MM.1S (cell line): ENCODE measurements at regions not wholly inside any gene's neighbourhood (a gene's known extent, or its start where the extent isn't known, plus 50 kb on each side); places are given as distances from the start of the nearest gene placed in this dataset.

ENCODE experiments used
- DNase-seq: peaks from one replicate; pipeline ENCODE4 v3.0.0-alpha.2; 2015
- H2AFZ ChIP-seq: fragments of 300-600 bp; sonication (generic); 2 replicates; pipeline ENCODE4 v1.6.0; 2016; ENCODE audit warnings: antibody characterized with exemption, low read length
- H3F3A ChIP-seq: fragments of 300-600 bp; sonication (generic); 2 replicates; pipeline ENCODE4 v1.6.1; 2016; ENCODE audit warnings: mild to moderate bottlenecking, antibody characterized with exemption, low read length, moderate library complexity, mixed read lengths; ENCODE audit not compliant: insufficient read depth
- H3K27ac ChIP-seq: fragments of 300-600 bp; sonication (generic); 2 replicates; pipeline ENCODE4 v1.5.1; 2016; ENCODE audit warnings: mild to moderate bottlenecking, low read length
- H3K27me3 ChIP-seq: fragments of 300-600 bp; sonication (generic); replicated peaks from 2 replicates; pipeline ENCODE4 v1.6.0; 2016; ENCODE audit warnings: low read length; ENCODE audit not compliant: insufficient read depth
- H3K36me3 ChIP-seq: fragments of 300-600 bp; sonication (generic); replicated peaks from 2 replicates; pipeline ENCODE4 v1.6.1; 2016; ENCODE audit warnings: mild to moderate bottlenecking, low read length, mixed read lengths; ENCODE audit not compliant: insufficient read depth
- H3K4me1 ChIP-seq: fragments of 300-600 bp; sonication (generic); 2 replicates; pipeline ENCODE4 v1.6.1; 2016; ENCODE audit warnings: low read length, mixed read lengths
- H3K4me2 ChIP-seq: fragments of 300-600 bp; sonication (generic); 2 replicates; pipeline ENCODE4 v1.6.0; 2016; ENCODE audit warnings: low read depth, low read length
- H3K4me3 ChIP-seq: fragments of 300-600 bp; sonication (generic); 2 replicates; pipeline ENCODE4 v1.5.1; 2016; ENCODE audit warnings: low read length, mixed read lengths
- H3K79me2 ChIP-seq: fragments of 300-600 bp; sonication (generic); 2 replicates; pipeline ENCODE4 v1.6.1; 2016; ENCODE audit warnings: mixed run types, low read length, mixed read lengths
- H3K9ac ChIP-seq: fragments of 300-600 bp; sonication (generic); 2 replicates; pipeline ENCODE4 v1.6.1; 2016; ENCODE audit warnings: low read length, mixed read lengths
- H3K9me2 ChIP-seq: fragments of 300-600 bp; sonication (generic); replicated peaks from 2 replicates; pipeline ENCODE4 v1.6.1; 2016; ENCODE audit warnings: mild to moderate bottlenecking, low read length, mixed read lengths; ENCODE audit not compliant: insufficient read depth
- H3K9me3 ChIP-seq: fragments of 300-600 bp; sonication (generic); replicated peaks from 2 replicates; pipeline ENCODE4 v1.6.1; 2016; ENCODE audit warnings: mild to moderate bottlenecking, low read length, mixed read lengths; ENCODE audit not compliant: insufficient read depth
- H4K20me1 ChIP-seq: fragments of 300-600 bp; sonication (generic); 2 replicates; pipeline ENCODE4 v1.6.1; 2016; ENCODE audit warnings: mild to moderate bottlenecking, low read length, moderate library complexity, mixed read lengths; ENCODE audit not compliant: insufficient read depth
- CTCF ChIP-seq: fragments of 300-600 bp; sonication (generic); IDR thresholded peaks from 2 replicates; pipeline ENCODE4 v1.5.1; 2016; ENCODE audit warnings: antibody characterized with exemption, low read length, mixed read lengths
- EZH2 ChIP-seq: fragments of 300-600 bp; sonication (generic); optimal IDR thresholded peaks from 2 replicates; pipeline ENCODE3; 2017; ENCODE audit warnings: low read depth, mild to moderate bottlenecking, antibody characterized with exemption, low read length, mixed read lengths
- EZH2phosphoT487 ChIP-seq: fragments of 300-600 bp; sonication (generic); IDR thresholded peaks from 2 replicates; pipeline ENCODE4 v1.6.1; 2018; ENCODE audit warnings: antibody characterized with exemption, low read length

- H3K4me2 ChIP-seq: no peak overlapping the region
- H3K36me3 ChIP-seq: no peaks in the 10 kb centered on the region
- no peaks in the 10 kb centered on the region for H3K79me2 ChIP-seq
- no peak overlapping the region for H3K9ac ChIP-seq
- no peaks in the 10 kb centered on the region for H3K9me3 ChIP-seq
- H2AFZ ChIP-seq: no peak overlapping the region
- H3K27me3 ChIP-seq: peaks cover 48% of the 10 kb centered on the region; the same call in 1 of the 2 replicates
- H3K27ac ChIP-seq: no peak overlapping the region
- DNase-seq: no peak
- H4K20me1 ChIP-seq: no peaks in the 10 kb centered on the region
- H3K4me1 ChIP-seq: no peaks in the 10 kb centered on the region
- no peaks in the 10 kb centered on the region for H3K9me2 ChIP-seq
- H3F3A ChIP-seq: no peaks in the 10 kb centered on the region
- no peak overlapping the region for H3K4me3 ChIP-seq
- no peak for TF ChIP-seq EZH2phosphoT487
- peak; percentile 28 for TF ChIP-seq CTCF
- no peak for TF ChIP-seq EZH2
Observed at GRCh38 chr7:155862123-155862892, 50.0 kb upstream of the SHH start.
